Activated B cell treated with CpG ODN at 0.5 μM for 24 hours (primary cell): ENCODE measurements at regions not wholly inside any gene's neighbourhood (a gene's known extent, or its start where the extent isn't known, plus 50 kb on each side); places are given as distances from the start of the nearest gene placed in this dataset.

Experiments
- ATAC-seq: fragments of 200-7000 bp; cut with Tn5 transposase; one replicate; pipeline ENCODE4 v1.10.0; 2021; ENCODE audit warnings: low read depth, mild to moderate bottlenecking, moderate library complexity
- CTCF ChIA-PET: fragments of 350-600 bp; sonication (Branson Sonifier 250); formaldehyde crosslinking; loops from one replicate; lab custom pipeline; 2021; ENCODE audit warnings: antibody characterized with exemption; lab: Charles Lee
- POLR2A ChIA-PET: fragments of 350-600 bp; sonication (Branson Sonifier 250); formaldehyde crosslinking; loops from one replicate; lab custom pipeline; 2021; ENCODE audit warnings: antibody characterized with exemption; lab: Charles Lee
- DNase-seq: peaks from one replicate; pipeline ENCODE4 v3.0.0; 2022
- H3K27ac Mint-ChIP-seq: one replicate; pipeline ENCODE4 v1.8.0; 2020; ENCODE audit warnings: mixed read lengths
- H3K27me3 Mint-ChIP-seq: one replicate; pipeline ENCODE4 v1.8.0; 2021; ENCODE audit warnings: mixed read lengths
- H3K36me3 Mint-ChIP-seq: one replicate; pipeline ENCODE4 v1.8.0; 2021; ENCODE audit warnings: low read depth, mixed read lengths
- H3K4me1 Mint-ChIP-seq: one replicate; pipeline ENCODE4 v1.8.0; 2021; ENCODE audit warnings: mixed read lengths
- H3K4me3 Mint-ChIP-seq: one replicate; pipeline ENCODE4 v1.8.0; 2020; ENCODE audit warnings: mild to moderate bottlenecking, mixed read lengths
- H3K9me3 Mint-ChIP-seq: one replicate; pipeline ENCODE4 v1.8.0; 2020; ENCODE audit warnings: mixed read lengths
- intact Hi-C: fragments of 100-400 bp; cut with micrococcal nuclease; formaldehyde crosslinking; loops from one replicate; pipeline ENCODE4 v1.15.1; 2024
- TF ChIP-seq, protein P1 (sequence below): fragments of 200-600 bp; IDR thresholded peaks from one replicate; pipeline ENCODE4 v1.8.0; 2022; ENCODE audit warnings: antibody characterized with exemption, mild to moderate bottlenecking

DNA sequence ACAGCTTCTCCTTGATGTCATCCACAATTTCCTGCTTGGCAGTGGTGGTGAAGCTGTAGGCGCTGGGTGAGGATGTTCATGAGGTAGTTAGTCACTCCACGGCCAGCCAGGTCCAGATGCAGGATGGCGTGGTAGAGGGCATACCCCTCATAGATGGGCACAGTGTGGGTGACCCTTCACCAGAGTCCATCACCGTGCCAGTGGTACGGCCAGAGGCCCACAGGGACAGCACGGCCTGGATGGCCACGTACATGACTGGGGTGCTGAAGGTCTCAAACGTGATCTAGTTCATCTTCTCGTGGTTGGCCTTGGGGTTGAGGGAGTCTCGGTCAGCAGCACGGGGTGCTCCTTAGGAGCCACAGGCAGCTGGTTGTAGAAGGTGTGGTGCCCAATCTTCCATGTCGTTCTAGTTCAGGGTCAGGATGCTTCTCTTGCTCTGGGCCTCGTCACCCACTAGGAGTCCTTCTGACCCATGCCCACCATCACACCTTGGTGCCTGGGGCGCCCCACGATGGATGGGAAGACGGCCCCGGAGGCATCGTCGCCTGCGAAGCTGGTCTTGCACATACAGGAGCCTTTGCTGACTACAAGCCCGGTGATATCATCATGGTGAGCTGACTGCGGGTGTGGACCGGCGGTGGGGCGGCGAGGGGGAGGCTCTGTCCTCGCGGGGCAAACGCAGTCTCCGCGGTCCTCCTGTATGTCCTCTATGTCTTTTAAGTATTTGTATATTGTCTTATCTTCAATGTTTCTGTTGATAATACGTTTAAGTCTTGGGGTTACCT, 1119.0 kb downstream of the NAALADL2 start:
- intact Hi-C loops: no loop called here
- POLR2A ChIA-PET: no interaction called here
- no peak for DNase-seq
- Mint-ChIP-seq H3K27me3 (no peaks in the 10 kb centered on the region), H3K4me3 (no peak overlapping the region), H3K36me3 (no peaks in the 10 kb centered on the region), H3K27ac (no peak overlapping the region), H3K9me3 (no peaks in the 10 kb centered on the region), H3K4me1 (no peaks in the 10 kb centered on the region)
- TF ChIP-seq, protein P1, sequence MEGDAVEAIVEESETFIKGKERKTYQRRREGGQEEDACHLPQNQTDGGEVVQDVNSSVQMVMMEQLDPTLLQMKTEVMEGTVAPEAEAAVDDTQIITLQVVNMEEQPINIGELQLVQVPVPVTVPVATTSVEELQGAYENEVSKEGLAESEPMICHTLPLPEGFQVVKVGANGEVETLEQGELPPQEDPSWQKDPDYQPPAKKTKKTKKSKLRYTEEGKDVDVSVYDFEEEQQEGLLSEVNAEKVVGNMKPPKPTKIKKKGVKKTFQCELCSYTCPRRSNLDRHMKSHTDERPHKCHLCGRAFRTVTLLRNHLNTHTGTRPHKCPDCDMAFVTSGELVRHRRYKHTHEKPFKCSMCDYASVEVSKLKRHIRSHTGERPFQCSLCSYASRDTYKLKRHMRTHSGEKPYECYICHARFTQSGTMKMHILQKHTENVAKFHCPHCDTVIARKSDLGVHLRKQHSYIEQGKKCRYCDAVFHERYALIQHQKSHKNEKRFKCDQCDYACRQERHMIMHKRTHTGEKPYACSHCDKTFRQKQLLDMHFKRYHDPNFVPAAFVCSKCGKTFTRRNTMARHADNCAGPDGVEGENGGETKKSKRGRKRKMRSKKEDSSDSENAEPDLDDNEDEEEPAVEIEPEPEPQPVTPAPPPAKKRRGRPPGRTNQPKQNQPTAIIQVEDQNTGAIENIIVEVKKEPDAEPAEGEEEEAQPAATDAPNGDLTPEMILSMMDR: no peak
- ATAC-seq: no peak
- CTCF ChIA-PET: no interaction called here

DNA sequence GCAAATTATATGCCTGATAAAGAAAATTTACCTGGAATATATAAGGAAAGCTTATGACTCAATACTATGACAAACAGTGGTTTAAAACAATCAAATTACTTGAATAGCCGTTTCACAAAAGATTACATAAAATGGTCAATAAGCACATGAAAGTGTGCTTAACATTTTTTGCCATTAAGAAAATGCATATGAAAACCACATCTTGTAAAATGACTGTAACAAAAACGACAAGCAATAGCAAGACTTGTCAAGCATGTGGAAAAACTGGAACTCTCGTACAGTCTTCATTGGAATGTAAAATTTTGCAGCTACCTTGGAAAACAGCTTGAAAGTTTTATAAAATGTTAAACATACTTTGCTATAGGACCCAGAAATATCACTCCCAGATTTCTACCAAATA, 1110.3 kb downstream of the NAALADL2 start:
- ATAC-seq (no peak), DNase-seq (no peak)
- no peaks in the 10 kb centered on the region for H3K4me1 Mint-ChIP-seq
- TF ChIP-seq, protein P1: no peak
- POLR2A ChIA-PET: no interaction called here
- CTCF ChIA-PET: no interaction called here
- H3K27me3 Mint-ChIP-seq: no peaks in the 10 kb centered on the region
- no peaks in the 10 kb centered on the region for H3K36me3 Mint-ChIP-seq
- intact Hi-C loops: no loop called here
- H3K4me3 Mint-ChIP-seq: no peak overlapping the region
- peaks cover 17% of the 10 kb centered on the region for H3K9me3 Mint-ChIP-seq
- no peak overlapping the region for H3K27ac Mint-ChIP-seq

DNA sequence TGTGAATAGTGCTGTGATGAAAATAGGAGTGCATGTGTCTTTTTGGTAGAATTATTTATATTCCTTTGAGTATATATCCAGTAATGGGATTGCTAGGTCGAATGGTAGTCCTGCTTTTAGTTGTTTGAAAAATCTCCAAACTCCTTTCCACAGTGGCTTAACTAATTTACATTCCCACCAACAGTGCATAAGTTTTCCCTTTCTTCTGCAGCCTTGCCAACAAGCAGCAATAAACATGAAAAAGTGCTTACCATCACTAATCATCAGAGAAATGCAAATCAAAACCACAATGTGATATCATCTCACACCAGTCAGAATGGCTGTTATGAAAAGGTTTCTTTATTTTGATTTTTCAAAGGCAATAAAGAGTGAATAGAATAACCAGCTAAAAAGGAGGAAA, 1105.9 kb downstream of the NAALADL2 start:
- ChIA-PET POLR2A (no interaction called here), CTCF (no interaction called here)
- H3K36me3 Mint-ChIP-seq: no peaks in the 10 kb centered on the region
- no peaks in the 10 kb centered on the region for H3K4me1 Mint-ChIP-seq
- H3K4me3 Mint-ChIP-seq: no peak overlapping the region
- H3K9me3 Mint-ChIP-seq: peaks cover 15% of the 10 kb centered on the region
- ATAC-seq (no peak), DNase-seq (no peak)
- TF ChIP-seq, protein P1: no peak
- intact Hi-C loops: no loop called here
- H3K27ac Mint-ChIP-seq: no peak overlapping the region
- H3K27me3 Mint-ChIP-seq: no peaks in the 10 kb centered on the region

DNA sequence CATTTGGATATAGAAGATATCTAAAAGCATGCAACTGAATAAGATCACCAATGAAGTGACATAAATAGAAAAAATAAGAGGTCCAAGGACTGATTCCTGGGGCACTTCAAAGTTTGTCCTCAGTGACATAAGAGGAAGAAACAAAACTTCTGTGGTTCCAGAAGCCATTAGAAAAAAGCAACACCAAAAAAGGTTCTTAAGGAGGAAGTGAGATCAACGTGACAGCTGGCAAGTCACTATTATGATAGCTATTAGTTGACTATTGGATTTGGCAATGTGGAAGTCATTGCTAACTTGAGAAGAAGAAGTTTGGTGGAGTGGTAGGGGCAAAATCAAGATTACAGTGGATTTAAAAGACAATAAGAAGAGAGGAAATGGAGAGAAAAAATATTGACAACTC, 1098.3 kb downstream of the NAALADL2 start:
- ChIA-PET CTCF (no interaction called here), POLR2A (no interaction called here)
- H3K4me1 Mint-ChIP-seq: no peaks in the 10 kb centered on the region
- TF ChIP-seq, protein P1: no peak
- no peak for ATAC-seq
- no peak overlapping the region for H3K27ac Mint-ChIP-seq
- DNase-seq: no peak
- H3K9me3 Mint-ChIP-seq: peaks cover 18% of the 10 kb centered on the region
- H3K27me3 Mint-ChIP-seq: no peaks in the 10 kb centered on the region
- H3K4me3 Mint-ChIP-seq: no peak overlapping the region
- H3K36me3 Mint-ChIP-seq: no peaks in the 10 kb centered on the region
- intact Hi-C loops: no loop called here

DNA sequence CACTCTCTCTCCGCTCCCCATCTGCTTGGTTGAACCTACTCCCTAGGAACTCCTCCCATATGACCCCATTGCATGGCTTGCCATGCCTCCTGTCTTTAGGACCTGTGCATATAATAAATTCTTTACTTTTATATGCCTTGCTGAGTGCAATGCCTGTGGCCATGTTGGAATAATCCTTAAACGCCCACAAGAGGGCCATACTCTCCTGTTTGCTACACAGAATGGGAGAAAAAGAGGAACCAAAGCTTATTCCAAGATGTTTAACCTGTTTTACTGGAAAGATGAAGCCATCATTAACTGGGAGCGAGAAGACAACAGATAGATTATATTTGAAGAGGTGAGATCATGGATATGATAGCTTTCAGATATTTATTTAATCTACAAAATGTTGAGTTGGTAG, 1097.8 kb downstream of the NAALADL2 start:
- Mint-ChIP-seq H3K4me1 (no peaks in the 10 kb centered on the region), H3K4me3 (no peak overlapping the region), H3K36me3 (no peaks in the 10 kb centered on the region), H3K9me3 (peaks cover 18% of the 10 kb centered on the region), H3K27me3 (no peaks in the 10 kb centered on the region), H3K27ac (no peak overlapping the region)
- intact Hi-C loops: no loop called here
- ChIA-PET POLR2A (no interaction called here), CTCF (no interaction called here)
- no peak for ATAC-seq
- no peak for DNase-seq
- TF ChIP-seq, protein P1: no peak
